ENCODE measurements at regions not wholly inside any gene's neighbourhood (a gene's known extent, or its start where the extent isn't known, plus 50 kb on each side); places are given as distances from the start of the nearest gene placed in this dataset.

- no peak for TF ChIP-seq POLR2A (IDR thresholded peaks at IDR 0.05)
- no peak for TF ChIP-seq CTCF (IDR thresholded peaks at IDR 0.05)
These were observed 68.2 kb upstream of the HRH2 start for GRCh38 chr5:175589714-175590113.

Data from right lobe of liver (tissue), 4 donors.